Neural progenitor cell (in vitro differentiated cells): ENCODE measurements at regions not wholly inside any gene's neighbourhood (a gene's known extent, or its start where the extent isn't known, plus 50 kb on each side); places are given as distances from the start of the nearest gene placed in this dataset.

Source experiments
- DNase-seq: peaks from one replicate; pipeline ENCODE4 v3.0.0-alpha.2; 2016; ENCODE audit warnings: low spot score
- H2AFZ ChIP-seq: fragments of 200-600 bp; sonication (generic); replicated peaks from 2 replicates; pipeline ENCODE4 v1.6.1; 2016; ENCODE audit warnings: antibody characterized with exemption
- H3F3A ChIP-seq: fragments of 200-600 bp; sonication (generic); 2 replicates; pipeline ENCODE4 v1.6.1; 2016; ENCODE audit warnings: antibody characterized with exemption, low read depth
- H3K27ac ChIP-seq: fragments of 200-600 bp; sonication (generic); 2 replicates; pipeline ENCODE4 v1.5.1; 2016; ENCODE audit warnings: mild to moderate bottlenecking
- H3K27me3 ChIP-seq: fragments of 200-600 bp; sonication (generic); 2 replicates; pipeline ENCODE4 v1.6.1; 2016; ENCODE audit warnings: mild to moderate bottlenecking, moderate library complexity
- H3K36me3 ChIP-seq: fragments of 200-600 bp; sonication (generic); 2 replicates; pipeline ENCODE4 v1.5.1; 2016
- H3K4me1 ChIP-seq: fragments of 200-600 bp; sonication (generic); 2 replicates; pipeline ENCODE4 v1.6.1; 2016; ENCODE audit warnings: mixed run types
- H3K4me2 ChIP-seq: fragments of 200-600 bp; sonication (generic); 2 replicates; pipeline ENCODE4 v1.6.1; 2016
- H3K4me3 ChIP-seq: fragments of 200-600 bp; sonication (generic); 2 replicates; pipeline ENCODE4 v1.5.1; 2016
- H3K79me2 ChIP-seq: fragments of 200-600 bp; sonication (generic); 2 replicates; pipeline ENCODE4 v1.6.1; 2016; ENCODE audit warnings: low read depth
- H3K9ac ChIP-seq: fragments of 200-600 bp; sonication (generic); 2 replicates; pipeline ENCODE4 v1.6.1; 2016
- H3K9me3 ChIP-seq: fragments of 200-600 bp; sonication (generic); 2 replicates; pipeline ENCODE4 v1.5.1; 2016; ENCODE audit warnings: low read depth
- H4K20me1 ChIP-seq: fragments of 200-600 bp; sonication (generic); 2 replicates; pipeline ENCODE4 v1.6.1; 2016; ENCODE audit warnings: low read depth
- H3K27ac Mint-ChIP-seq: 3 replicates; pipeline ENCODE4 v1.8.0; 2021; ENCODE audit warnings: mixed read lengths
- H3K27me3 Mint-ChIP-seq: 2 replicates; pipeline ENCODE4 v1.8.0; 2022; ENCODE audit warnings: low read depth, mild to moderate bottlenecking, inconsistent platforms, moderate library complexity, mixed read lengths; ENCODE audit not compliant: insufficient read depth
- H3K36me3 Mint-ChIP-seq: 3 replicates; pipeline ENCODE4 v1.8.0; 2021; ENCODE audit warnings: mixed read lengths
- H3K4me1 Mint-ChIP-seq: 3 replicates; pipeline ENCODE4 v1.8.0; 2021; ENCODE audit warnings: mixed read lengths
- H3K4me3 Mint-ChIP-seq: 3 replicates; pipeline ENCODE4 v1.8.0; 2021; ENCODE audit warnings: mild to moderate bottlenecking, moderate library complexity, mixed read lengths
- H3K9me3 Mint-ChIP-seq: 3 replicates; pipeline ENCODE4 v1.8.0; 2020; ENCODE audit warnings: mixed read lengths
- EZH2 ChIP-seq: fragments of 200-600 bp; sonication (generic); IDR thresholded peaks from 2 replicates; pipeline ENCODE4 v1.6.1; 2017; ENCODE audit warnings: antibody characterized with exemption, mild to moderate bottlenecking, moderate library complexity
- EZH2phosphoT487 ChIP-seq: fragments of 200-600 bp; sonication (generic); IDR thresholded peaks from 2 replicates; pipeline ENCODE4 v1.6.1; 2017; ENCODE audit warnings: antibody characterized with exemption
- TF ChIP-seq, protein P1 (sequence below): fragments of 200-600 bp; sonication (generic); IDR thresholded peaks from 2 replicates; pipeline ENCODE4 v1.5.1; 2017; ENCODE audit warnings: antibody characterized with exemption, mild to moderate bottlenecking

DNA sequence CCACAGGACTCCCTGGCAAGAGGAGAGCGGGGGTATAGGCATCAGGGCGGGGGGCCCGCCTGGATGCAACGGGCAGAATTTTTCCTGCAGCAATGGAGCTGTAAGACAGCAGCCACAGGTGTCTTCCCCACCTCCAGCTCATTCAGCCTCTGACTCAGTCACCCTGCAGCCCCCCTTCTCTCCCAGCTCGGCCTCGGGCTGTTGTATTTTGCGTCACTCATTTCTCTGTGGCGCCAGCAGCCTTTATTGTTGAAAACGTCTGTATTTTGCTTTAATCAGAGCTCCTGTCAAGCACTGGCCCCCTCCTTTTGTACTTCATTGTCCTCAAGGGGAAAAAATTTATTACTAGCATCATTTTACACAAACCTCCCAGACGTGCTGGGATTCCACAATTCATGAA is 117.7 kb downstream of the WSCD1 start:
- H3K36me3 Mint-ChIP-seq: no peaks in the 10 kb centered on the region
- H3K79me2 ChIP-seq: no peaks in the 10 kb centered on the region
- H3K36me3 ChIP-seq: no peaks in the 10 kb centered on the region
- peak overlapping the region; percentile 90 for H3K27ac Mint-ChIP-seq
- no peak overlapping the region for H3K4me3 ChIP-seq
- TF ChIP-seq EZH2 (no peak), EZH2phosphoT487 (no peak)
- TF ChIP-seq, protein P1, sequence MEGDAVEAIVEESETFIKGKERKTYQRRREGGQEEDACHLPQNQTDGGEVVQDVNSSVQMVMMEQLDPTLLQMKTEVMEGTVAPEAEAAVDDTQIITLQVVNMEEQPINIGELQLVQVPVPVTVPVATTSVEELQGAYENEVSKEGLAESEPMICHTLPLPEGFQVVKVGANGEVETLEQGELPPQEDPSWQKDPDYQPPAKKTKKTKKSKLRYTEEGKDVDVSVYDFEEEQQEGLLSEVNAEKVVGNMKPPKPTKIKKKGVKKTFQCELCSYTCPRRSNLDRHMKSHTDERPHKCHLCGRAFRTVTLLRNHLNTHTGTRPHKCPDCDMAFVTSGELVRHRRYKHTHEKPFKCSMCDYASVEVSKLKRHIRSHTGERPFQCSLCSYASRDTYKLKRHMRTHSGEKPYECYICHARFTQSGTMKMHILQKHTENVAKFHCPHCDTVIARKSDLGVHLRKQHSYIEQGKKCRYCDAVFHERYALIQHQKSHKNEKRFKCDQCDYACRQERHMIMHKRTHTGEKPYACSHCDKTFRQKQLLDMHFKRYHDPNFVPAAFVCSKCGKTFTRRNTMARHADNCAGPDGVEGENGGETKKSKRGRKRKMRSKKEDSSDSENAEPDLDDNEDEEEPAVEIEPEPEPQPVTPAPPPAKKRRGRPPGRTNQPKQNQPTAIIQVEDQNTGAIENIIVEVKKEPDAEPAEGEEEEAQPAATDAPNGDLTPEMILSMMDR: no peak
- no peaks in the 10 kb centered on the region for H3K9me3 ChIP-seq
- peak overlapping the region; percentile 38 for H3K4me3 Mint-ChIP-seq
- H4K20me1 ChIP-seq: no peaks in the 10 kb centered on the region
- no peaks in the 10 kb centered on the region for H3F3A ChIP-seq
- no peak overlapping the region for H3K9ac ChIP-seq
- H3K4me2 ChIP-seq: peak overlapping the region; percentile 16
- H3K27me3 Mint-ChIP-seq: peaks cover 5% of the 10 kb centered on the region
- DNase-seq: no peak
- no peaks in the 10 kb centered on the region for H3K27me3 ChIP-seq
- H2AFZ ChIP-seq: peak overlapping the region; percentile 65
- peaks cover 13% of the 10 kb centered on the region for H3K4me1 Mint-ChIP-seq
- H3K4me1 ChIP-seq: peaks cover 7% of the 10 kb centered on the region
- H3K9me3 Mint-ChIP-seq: no peaks in the 10 kb centered on the region
- H3K27ac ChIP-seq: no peak overlapping the region

DNA sequence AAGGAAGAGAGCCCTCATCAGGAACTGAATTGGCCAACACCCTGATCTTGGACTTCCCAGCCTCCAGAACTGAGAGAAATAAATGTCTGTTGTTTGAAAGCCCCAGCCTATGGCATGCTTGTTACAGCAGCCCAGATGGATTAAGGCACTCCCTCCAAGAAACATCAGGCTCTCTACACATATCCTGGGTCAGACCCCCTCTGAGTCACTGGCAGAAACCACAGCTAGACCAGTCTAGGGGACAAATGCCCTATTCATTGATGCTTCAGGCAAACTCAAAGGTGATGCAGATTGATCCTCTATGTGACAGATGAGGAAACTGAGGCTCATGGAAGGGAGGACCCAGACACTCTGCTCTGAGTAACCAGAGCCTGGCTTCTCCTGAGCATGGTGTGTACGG is 116.8 kb downstream of the WSCD1 start:
- H3F3A ChIP-seq: no peaks in the 10 kb centered on the region
- no peaks in the 10 kb centered on the region for H3K36me3 Mint-ChIP-seq
- no peaks in the 10 kb centered on the region for H3K36me3 ChIP-seq
- peaks cover 7% of the 10 kb centered on the region for H3K4me1 ChIP-seq
- no peak overlapping the region for H3K27ac Mint-ChIP-seq
- H3K27me3 Mint-ChIP-seq: peaks cover 4% of the 10 kb centered on the region
- no peaks in the 10 kb centered on the region for H3K9me3 Mint-ChIP-seq
- no peaks in the 10 kb centered on the region for H3K9me3 ChIP-seq
- H3K79me2 ChIP-seq: no peaks in the 10 kb centered on the region
- DNase-seq: no peak
- no peak overlapping the region for H3K9ac ChIP-seq
- no peak overlapping the region for H3K27ac ChIP-seq
- no peaks in the 10 kb centered on the region for H3K27me3 ChIP-seq
- H4K20me1 ChIP-seq: no peaks in the 10 kb centered on the region
- TF ChIP-seq EZH2phosphoT487 (no peak), EZH2 (no peak)
- TF ChIP-seq, protein P1: no peak
- peaks cover 13% of the 10 kb centered on the region for H3K4me1 Mint-ChIP-seq
- H2AFZ ChIP-seq: no peak overlapping the region
- no peak overlapping the region for H3K4me2 ChIP-seq
- H3K4me3 ChIP-seq: no peak overlapping the region
- no peak overlapping the region for H3K4me3 Mint-ChIP-seq

DNA sequence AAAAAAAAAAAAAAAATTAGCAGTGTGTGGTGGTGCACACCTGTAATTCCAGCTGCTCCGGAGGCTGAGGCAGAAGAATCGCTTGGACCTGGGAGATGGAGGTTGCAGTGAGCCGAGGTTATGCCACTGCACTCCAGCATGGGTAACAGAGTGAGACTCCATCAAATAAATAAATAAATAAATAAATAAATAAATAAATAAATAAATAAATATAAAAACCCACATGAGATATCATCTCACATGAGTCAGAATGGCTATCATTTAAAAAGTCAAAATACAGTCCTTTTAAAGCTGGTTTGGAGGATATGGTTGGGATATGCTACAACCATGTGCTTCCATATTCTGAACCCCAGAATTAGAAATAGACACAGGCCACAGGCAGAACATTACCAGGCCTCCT is 114.3 kb downstream of the WSCD1 start:
- H3K9me3 Mint-ChIP-seq: no peaks in the 10 kb centered on the region
- H3K9me3 ChIP-seq: no peaks in the 10 kb centered on the region
- no peaks in the 10 kb centered on the region for H3K36me3 ChIP-seq
- H3K4me3 ChIP-seq: no peak overlapping the region
- peaks cover 13% of the 10 kb centered on the region for H3K4me1 Mint-ChIP-seq
- H3K27ac Mint-ChIP-seq: no peak overlapping the region
- no peak for DNase-seq
- no peaks in the 10 kb centered on the region for H4K20me1 ChIP-seq
- no peak overlapping the region for H2AFZ ChIP-seq
- no peak overlapping the region for H3K4me2 ChIP-seq
- H3K36me3 Mint-ChIP-seq: no peaks in the 10 kb centered on the region
- H3K4me3 Mint-ChIP-seq: no peak overlapping the region
- no peaks in the 10 kb centered on the region for H3F3A ChIP-seq
- H3K27me3 Mint-ChIP-seq: peaks cover 4% of the 10 kb centered on the region
- H3K4me1 ChIP-seq: peaks cover 7% of the 10 kb centered on the region
- no peak for TF ChIP-seq EZH2
- TF ChIP-seq EZH2phosphoT487: no peak
- TF ChIP-seq, protein P1: no peak
- H3K79me2 ChIP-seq: no peaks in the 10 kb centered on the region
- no peaks in the 10 kb centered on the region for H3K27me3 ChIP-seq
- no peak overlapping the region for H3K27ac ChIP-seq
- no peak overlapping the region for H3K9ac ChIP-seq

DNA sequence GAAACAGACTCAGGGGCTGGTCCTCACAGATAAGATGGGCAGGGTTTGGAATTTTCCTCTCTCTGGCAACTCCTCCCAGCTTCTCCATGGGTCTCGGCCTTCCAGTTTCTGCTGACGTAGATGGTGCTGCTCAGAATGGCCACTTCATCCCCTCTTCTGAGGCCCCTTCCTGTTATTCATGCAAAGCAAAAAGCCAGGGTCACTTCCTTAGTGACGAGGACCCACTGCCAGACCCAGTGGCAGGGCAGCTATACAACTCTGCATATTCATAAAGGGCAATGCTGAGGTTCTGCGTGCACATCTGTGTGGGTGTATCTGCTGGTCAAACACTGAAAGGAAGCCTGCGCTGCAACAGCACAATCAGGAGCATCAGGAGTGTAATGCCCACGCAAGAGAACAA is 108.8 kb downstream of the WSCD1 start:
- no peaks in the 10 kb centered on the region for H3K36me3 ChIP-seq
- no peaks in the 10 kb centered on the region for H4K20me1 ChIP-seq
- H3K4me3 Mint-ChIP-seq: no peak overlapping the region
- no peak overlapping the region for H2AFZ ChIP-seq
- no peak overlapping the region for H3K9ac ChIP-seq
- H3K27me3 ChIP-seq: no peaks in the 10 kb centered on the region
- H3K4me2 ChIP-seq: no peak overlapping the region
- TF ChIP-seq EZH2phosphoT487 (no peak), EZH2 (no peak)
- TF ChIP-seq, protein P1: no peak
- no peak overlapping the region for H3K27ac ChIP-seq
- peaks cover 21% of the 10 kb centered on the region for H3K4me1 Mint-ChIP-seq
- peaks cover 6% of the 10 kb centered on the region for H3K9me3 Mint-ChIP-seq
- H3K27ac Mint-ChIP-seq: peak overlapping the region; percentile 8
- H3K4me1 ChIP-seq: peaks cover 5% of the 10 kb centered on the region
- H3K79me2 ChIP-seq: no peaks in the 10 kb centered on the region
- no peaks in the 10 kb centered on the region for H3F3A ChIP-seq
- DNase-seq: no peak
- no peaks in the 10 kb centered on the region for H3K9me3 ChIP-seq
- no peaks in the 10 kb centered on the region for H3K36me3 Mint-ChIP-seq
- H3K27me3 Mint-ChIP-seq: peaks cover 9% of the 10 kb centered on the region
- H3K4me3 ChIP-seq: no peak overlapping the region
